D721Med (cell line): ENCODE measurements at regions not wholly inside any gene's neighbourhood (a gene's known extent, or its start where the extent isn't known, plus 50 kb on each side); places are given as distances from the start of the nearest gene placed in this dataset.

Experiments used
- DNase-seq: peaks from one replicate; pipeline ENCODE4 v3.0.0; 2011; ENCODE audit warnings: low spot score; ENCODE audit not compliant: insufficient read length
- FAIRE-seq: peaks from 2 replicates; lab custom pipeline; 2011; peaks lifted over from hg19 to GRCh38; lab: Jason Lieb, UNC
- TF ChIP-seq, protein P1 (sequence below): IDR thresholded peaks from 2 replicates; pipeline ENCODE4 v1.5.1; 2012; ENCODE audit warnings: mild to moderate bottlenecking, control low read depth; ENCODE audit not compliant: insufficient read depth; ENCODE audit errors: missing control alignments

DNA sequence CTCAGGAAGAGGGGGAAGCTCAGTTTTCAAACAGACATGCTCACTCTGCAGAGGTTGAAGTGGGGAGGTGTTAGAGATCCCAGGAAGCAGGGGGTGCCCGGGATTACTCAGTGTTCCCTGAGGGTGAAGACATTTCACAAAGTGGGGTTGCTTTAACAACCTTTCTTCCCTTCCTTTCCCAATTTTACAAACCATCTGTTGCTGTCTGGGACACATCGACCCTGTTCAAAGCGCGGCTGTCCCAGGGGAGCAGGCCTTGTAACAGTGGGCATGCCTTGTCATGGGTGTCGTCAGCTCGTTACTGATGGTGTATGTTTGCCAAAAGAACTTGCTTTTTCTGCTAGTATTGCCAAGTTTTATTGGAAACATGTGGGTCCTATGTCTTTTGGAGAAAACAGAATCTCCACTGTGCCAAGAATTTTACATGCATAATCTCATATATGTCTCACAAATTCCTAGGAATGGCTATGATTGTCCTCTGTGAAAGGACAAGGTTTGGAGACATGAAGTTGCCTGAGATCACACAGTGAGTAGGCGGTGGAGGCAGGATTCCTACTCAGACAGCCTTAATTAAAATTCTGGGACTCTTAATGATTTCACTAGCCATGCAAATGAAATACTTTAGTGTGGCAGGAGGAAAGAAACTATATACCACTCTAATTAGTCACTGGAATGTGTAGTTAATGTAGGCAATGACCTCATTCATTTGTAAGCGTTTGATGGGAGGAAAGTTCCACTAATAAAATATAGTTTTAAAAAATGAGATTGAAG is 198.9 kb downstream of the NXNL2 start:
- FAIRE-seq (no peak), DNase-seq (no peak)
- TF ChIP-seq, protein P1, sequence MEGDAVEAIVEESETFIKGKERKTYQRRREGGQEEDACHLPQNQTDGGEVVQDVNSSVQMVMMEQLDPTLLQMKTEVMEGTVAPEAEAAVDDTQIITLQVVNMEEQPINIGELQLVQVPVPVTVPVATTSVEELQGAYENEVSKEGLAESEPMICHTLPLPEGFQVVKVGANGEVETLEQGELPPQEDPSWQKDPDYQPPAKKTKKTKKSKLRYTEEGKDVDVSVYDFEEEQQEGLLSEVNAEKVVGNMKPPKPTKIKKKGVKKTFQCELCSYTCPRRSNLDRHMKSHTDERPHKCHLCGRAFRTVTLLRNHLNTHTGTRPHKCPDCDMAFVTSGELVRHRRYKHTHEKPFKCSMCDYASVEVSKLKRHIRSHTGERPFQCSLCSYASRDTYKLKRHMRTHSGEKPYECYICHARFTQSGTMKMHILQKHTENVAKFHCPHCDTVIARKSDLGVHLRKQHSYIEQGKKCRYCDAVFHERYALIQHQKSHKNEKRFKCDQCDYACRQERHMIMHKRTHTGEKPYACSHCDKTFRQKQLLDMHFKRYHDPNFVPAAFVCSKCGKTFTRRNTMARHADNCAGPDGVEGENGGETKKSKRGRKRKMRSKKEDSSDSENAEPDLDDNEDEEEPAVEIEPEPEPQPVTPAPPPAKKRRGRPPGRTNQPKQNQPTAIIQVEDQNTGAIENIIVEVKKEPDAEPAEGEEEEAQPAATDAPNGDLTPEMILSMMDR: no peak

DNA sequence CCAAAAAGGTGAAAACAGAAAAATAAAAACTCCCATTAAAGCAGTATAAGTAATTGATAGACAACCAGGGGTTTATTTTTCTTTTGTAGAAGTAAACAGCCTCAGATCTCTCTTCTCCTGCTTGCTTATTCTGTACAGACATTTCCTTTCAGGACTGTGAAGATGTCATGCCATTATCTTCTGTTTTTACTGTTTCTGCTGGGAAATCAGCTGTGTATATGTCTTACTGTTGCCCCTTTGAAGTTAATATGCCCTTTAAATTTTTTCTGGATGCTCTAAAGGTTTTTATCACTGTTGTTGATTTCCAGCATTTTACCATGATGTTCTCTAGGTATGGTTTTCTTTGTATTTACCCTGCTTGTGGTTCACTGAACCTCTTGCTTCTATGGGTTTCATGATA is 199.5 kb downstream of the NXNL2 start:
- no peak for FAIRE-seq
- no peak for DNase-seq
- TF ChIP-seq, protein P1: no peak

DNA sequence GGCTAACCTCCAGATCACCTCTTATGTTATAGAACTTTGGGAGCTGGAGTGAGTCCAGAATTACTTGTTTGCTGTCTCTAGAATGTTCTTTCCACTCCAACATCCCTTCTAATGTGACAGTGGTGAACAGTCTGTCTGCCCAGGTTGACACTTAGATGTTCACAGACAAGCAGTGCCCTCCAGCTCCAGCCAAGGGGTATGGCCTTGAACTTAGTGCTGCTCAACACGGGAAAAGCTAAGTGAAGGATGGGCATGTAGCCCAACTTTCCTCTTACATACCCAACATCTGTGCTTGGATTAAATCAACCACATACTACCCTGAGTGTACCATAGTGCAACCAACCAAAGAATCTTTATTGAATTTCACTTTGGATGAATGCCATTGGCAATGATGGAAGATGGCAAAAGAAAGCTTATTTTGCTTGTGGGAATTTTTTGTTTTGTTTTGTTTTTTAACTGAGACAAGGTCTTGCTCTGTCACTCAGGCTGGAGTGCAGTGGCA is 201.2 kb downstream of the NXNL2 start:
- FAIRE-seq (no peak), DNase-seq (no peak)
- TF ChIP-seq, protein P1: no peak

DNA sequence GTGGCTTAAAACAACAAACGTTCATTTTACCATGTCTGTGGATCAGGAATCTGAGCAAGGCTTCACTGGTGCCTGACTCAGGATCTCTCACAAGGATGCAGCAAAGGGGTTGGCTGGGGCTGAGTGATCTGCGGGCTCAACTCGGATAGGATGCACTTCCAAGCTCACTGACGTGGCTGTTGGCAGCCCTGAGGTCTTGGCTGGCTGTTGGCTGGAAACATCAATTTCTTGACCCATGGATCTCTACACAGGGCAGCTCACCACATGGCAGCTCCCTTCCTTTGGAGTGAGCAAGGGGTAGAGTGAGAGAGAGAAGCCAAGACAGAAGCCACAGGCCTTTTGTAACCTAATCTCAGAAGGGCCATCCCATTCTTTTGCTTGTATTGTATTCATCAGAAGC is 202.1 kb downstream of the NXNL2 start:
- TF ChIP-seq, protein P1: no peak
- FAIRE-seq (no peak), DNase-seq (no peak)

DNA sequence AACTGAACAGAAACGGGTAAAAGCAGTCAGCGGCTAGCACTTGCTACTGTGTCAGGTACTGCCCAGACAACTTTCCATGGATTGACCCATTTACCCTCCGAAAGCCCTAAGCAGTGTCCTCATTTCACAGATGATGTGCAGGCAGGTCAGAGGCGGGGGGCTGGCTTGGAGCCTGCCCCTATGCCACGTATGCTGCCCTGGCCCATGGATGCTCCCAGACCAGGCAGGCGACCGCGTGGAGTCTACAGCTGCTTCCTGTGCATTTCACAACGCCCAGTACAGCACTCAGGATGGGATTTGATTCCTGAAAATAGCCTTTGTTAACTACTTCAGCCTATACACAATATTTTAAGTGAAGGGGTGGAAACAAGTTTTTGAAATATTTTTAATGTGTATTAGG is 202.9 kb downstream of the NXNL2 start:
- no peak for FAIRE-seq
- TF ChIP-seq, protein P1: no peak
- no peak for DNase-seq

DNA sequence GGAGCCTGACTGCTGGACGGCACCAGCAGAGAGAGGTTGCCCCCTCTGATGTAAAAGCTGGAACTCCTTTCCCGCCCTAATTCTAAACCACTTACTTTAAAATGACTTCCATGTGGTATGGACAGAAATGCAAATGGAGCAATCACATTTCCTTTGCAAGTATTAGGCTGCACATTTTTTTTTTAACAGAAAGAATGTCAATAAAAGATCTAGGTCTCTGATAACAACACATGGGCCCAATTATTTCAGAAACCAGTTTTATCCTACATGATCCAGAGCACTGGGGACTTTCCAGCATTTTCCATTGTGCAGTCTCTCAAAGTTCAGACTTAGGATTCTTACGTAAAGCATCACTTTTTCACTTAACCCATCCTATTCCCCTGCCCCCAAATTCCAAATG is 203.7 kb downstream of the NXNL2 start:
- no peak for FAIRE-seq
- DNase-seq: no peak
- TF ChIP-seq, protein P1: no peak

DNA sequence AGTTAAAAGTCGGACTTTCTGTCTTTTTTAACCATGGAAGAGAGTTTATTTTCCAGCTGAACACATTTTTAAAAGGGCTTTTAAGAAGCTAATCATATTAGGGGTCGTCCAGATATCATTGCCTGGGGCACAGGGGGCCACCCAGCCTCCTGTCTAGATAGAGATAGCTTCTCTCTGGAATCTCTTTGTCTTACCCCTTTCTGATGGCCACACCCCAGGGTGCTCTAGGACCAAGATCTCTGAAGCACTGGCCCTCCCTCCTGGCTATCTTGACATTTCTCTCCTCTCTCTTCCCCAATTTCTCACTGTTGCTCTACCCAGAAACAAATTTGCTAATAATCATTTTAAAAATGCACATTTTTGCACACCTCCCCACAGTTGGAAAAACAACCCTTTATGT is 204.4 kb downstream of the NXNL2 start:
- no peak for DNase-seq
- FAIRE-seq: no peak
- TF ChIP-seq, protein P1: no peak
